ENCODE measurements at regions not wholly inside any gene's neighbourhood (a gene's known extent, or its start where the extent isn't known, plus 50 kb on each side); places are given as distances from the start of the nearest gene placed in this dataset.

DNA sequence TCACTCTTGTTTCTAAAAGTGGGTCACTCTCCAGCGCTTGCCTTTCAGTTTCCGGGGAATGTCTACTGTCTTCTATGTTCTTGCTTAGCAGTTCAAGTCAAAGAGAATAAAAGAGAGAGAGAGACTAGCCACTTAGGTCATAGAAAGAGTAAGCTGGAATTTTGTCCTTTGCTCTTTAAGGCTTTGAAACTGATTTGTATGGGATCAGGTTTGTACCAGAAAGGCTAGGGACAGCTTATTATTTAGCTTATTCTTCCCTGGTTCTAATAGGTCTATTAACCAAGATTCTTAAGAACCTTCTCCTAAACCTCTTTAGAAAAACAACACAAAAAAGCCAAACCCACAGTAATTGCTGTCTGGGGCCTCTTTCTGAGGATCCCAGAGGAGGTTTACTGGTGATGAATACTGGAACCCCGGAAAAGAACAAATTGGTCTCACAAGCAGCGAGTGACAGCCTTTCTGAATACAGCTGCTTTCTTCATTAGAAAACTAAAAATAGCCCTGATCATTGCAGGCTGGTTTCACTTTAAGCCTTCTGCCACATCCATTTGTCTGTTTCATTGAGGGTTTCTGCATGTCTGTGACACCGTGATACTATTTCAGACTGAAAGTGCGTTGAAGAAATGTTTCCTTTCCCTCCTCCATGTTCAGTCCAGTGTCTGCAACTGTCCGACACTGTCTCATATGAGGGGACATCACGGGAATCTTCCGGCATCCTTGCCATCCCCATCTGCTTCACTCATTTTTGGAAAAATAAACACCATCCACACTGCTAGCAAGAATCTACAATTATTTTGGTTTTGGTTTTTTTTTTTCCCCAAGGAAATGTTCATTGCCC is 75.1 kb upstream of the ATXN1 start:
- Histone ChIP-seq H3K9me2 (ENCODE audit: insufficient read depth) (no peaks in the 10 kb centered on the region; the same call in 1 of the 2 replicates), H3K27ac (ENCODE audit: low read depth) (no peak overlapping the region), H3K4me3 (no peak overlapping the region), H3K4me1 (ENCODE audit: insufficient read depth) (peaks cover 7% of the 10 kb centered on the region; the same call in 1 of the 2 replicates), H3K79me2 (replicated peaks; ENCODE audit: insufficient read depth) (no peaks in the 10 kb centered on the region), H3F3A (replicated peaks; ENCODE audit: low read depth) (no peaks in the 10 kb centered on the region), H4K20me1 (replicated peaks; ENCODE audit: insufficient read depth) (no peaks in the 10 kb centered on the region), H3K4me2 (no peak overlapping the region), H3K27me3 (ENCODE audit: insufficient read depth) (no peaks in the 10 kb centered on the region), H2AFZ (0 out of 2 replicates have a peak overlapping the region, but pooled peaks have one; percentile 28), H3K36me3 (ENCODE audit: insufficient read depth) (no peaks in the 10 kb centered on the region)
- no peaks in the 10 kb centered on the region for H3K36me3 Mint-ChIP-seq (ENCODE audit: low read depth)
- H3K4me3 Mint-ChIP-seq, result no peak overlapping the region
- no peaks in the 10 kb centered on the region for H3K27me3 Mint-ChIP-seq (ENCODE audit: insufficient read depth, low read depth, poor library complexity)
- ATAC-seq (no peak), DNase-seq (ENCODE audit: low spot score) (no peak)
- TF ChIP-seq STAT1 (IDR thresholded peaks at IDR 0.05; ENCODE audit: unreplicated experiment) (no peak), CREB1 (CRISPR knock-in tag; IDR thresholded peaks at IDR 0.05; ENCODE audit: low read depth) (no peak), NANOG (IDR thresholded peaks at IDR 0.05; ENCODE audit: borderline replicate concordance) (no peak), EZH2phosphoT487 (IDR thresholded peaks at IDR 0.05; ENCODE audit: unreplicated experiment) (no peak), JUNB (IDR thresholded peaks at IDR 0.05; ENCODE audit: unreplicated experiment) (no peak), ZNF114 (CRISPR knock-in tag; IDR thresholded peaks at IDR 0.05) (no peak), EZH2 (IDR thresholded peaks at IDR 0.05; ENCODE audit: low read depth, unreplicated experiment) (no peak), ZNF331 (CRISPR knock-in tag; IDR thresholded peaks at IDR 0.05; ENCODE audit: low read depth) (no peak), POLR2AphosphoS5 (IDR thresholded peaks at IDR 0.05; ENCODE audit: low read depth) (no peak)
- TF ChIP-seq, protein P1, sequence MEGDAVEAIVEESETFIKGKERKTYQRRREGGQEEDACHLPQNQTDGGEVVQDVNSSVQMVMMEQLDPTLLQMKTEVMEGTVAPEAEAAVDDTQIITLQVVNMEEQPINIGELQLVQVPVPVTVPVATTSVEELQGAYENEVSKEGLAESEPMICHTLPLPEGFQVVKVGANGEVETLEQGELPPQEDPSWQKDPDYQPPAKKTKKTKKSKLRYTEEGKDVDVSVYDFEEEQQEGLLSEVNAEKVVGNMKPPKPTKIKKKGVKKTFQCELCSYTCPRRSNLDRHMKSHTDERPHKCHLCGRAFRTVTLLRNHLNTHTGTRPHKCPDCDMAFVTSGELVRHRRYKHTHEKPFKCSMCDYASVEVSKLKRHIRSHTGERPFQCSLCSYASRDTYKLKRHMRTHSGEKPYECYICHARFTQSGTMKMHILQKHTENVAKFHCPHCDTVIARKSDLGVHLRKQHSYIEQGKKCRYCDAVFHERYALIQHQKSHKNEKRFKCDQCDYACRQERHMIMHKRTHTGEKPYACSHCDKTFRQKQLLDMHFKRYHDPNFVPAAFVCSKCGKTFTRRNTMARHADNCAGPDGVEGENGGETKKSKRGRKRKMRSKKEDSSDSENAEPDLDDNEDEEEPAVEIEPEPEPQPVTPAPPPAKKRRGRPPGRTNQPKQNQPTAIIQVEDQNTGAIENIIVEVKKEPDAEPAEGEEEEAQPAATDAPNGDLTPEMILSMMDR (conservative IDR thresholded peaks at IDR 0.05; ENCODE audit: low read depth in 2 of 2), result no peak
- TF ChIP-seq, protein P2, sequence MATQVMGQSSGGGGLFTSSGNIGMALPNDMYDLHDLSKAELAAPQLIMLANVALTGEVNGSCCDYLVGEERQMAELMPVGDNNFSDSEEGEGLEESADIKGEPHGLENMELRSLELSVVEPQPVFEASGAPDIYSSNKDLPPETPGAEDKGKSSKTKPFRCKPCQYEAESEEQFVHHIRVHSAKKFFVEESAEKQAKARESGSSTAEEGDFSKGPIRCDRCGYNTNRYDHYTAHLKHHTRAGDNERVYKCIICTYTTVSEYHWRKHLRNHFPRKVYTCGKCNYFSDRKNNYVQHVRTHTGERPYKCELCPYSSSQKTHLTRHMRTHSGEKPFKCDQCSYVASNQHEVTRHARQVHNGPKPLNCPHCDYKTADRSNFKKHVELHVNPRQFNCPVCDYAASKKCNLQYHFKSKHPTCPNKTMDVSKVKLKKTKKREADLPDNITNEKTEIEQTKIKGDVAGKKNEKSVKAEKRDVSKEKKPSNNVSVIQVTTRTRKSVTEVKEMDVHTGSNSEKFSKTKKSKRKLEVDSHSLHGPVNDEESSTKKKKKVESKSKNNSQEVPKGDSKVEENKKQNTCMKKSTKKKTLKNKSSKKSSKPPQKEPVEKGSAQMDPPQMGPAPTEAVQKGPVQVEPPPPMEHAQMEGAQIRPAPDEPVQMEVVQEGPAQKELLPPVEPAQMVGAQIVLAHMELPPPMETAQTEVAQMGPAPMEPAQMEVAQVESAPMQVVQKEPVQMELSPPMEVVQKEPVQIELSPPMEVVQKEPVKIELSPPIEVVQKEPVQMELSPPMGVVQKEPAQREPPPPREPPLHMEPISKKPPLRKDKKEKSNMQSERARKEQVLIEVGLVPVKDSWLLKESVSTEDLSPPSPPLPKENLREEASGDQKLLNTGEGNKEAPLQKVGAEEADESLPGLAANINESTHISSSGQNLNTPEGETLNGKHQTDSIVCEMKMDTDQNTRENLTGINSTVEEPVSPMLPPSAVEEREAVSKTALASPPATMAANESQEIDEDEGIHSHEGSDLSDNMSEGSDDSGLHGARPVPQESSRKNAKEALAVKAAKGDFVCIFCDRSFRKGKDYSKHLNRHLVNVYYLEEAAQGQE (IDR thresholded peaks at IDR 0.05; ENCODE audit: unreplicated experiment), result no peak
- TF ChIP-seq, protein P3, sequence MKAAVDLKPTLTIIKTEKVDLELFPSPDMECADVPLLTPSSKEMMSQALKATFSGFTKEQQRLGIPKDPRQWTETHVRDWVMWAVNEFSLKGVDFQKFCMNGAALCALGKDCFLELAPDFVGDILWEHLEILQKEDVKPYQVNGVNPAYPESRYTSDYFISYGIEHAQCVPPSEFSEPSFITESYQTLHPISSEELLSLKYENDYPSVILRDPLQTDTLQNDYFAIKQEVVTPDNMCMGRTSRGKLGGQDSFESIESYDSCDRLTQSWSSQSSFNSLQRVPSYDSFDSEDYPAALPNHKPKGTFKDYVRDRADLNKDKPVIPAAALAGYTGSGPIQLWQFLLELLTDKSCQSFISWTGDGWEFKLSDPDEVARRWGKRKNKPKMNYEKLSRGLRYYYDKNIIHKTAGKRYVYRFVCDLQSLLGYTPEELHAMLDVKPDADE (IDR thresholded peaks at IDR 0.05), result no peak
- TF ChIP-seq, protein P4, sequence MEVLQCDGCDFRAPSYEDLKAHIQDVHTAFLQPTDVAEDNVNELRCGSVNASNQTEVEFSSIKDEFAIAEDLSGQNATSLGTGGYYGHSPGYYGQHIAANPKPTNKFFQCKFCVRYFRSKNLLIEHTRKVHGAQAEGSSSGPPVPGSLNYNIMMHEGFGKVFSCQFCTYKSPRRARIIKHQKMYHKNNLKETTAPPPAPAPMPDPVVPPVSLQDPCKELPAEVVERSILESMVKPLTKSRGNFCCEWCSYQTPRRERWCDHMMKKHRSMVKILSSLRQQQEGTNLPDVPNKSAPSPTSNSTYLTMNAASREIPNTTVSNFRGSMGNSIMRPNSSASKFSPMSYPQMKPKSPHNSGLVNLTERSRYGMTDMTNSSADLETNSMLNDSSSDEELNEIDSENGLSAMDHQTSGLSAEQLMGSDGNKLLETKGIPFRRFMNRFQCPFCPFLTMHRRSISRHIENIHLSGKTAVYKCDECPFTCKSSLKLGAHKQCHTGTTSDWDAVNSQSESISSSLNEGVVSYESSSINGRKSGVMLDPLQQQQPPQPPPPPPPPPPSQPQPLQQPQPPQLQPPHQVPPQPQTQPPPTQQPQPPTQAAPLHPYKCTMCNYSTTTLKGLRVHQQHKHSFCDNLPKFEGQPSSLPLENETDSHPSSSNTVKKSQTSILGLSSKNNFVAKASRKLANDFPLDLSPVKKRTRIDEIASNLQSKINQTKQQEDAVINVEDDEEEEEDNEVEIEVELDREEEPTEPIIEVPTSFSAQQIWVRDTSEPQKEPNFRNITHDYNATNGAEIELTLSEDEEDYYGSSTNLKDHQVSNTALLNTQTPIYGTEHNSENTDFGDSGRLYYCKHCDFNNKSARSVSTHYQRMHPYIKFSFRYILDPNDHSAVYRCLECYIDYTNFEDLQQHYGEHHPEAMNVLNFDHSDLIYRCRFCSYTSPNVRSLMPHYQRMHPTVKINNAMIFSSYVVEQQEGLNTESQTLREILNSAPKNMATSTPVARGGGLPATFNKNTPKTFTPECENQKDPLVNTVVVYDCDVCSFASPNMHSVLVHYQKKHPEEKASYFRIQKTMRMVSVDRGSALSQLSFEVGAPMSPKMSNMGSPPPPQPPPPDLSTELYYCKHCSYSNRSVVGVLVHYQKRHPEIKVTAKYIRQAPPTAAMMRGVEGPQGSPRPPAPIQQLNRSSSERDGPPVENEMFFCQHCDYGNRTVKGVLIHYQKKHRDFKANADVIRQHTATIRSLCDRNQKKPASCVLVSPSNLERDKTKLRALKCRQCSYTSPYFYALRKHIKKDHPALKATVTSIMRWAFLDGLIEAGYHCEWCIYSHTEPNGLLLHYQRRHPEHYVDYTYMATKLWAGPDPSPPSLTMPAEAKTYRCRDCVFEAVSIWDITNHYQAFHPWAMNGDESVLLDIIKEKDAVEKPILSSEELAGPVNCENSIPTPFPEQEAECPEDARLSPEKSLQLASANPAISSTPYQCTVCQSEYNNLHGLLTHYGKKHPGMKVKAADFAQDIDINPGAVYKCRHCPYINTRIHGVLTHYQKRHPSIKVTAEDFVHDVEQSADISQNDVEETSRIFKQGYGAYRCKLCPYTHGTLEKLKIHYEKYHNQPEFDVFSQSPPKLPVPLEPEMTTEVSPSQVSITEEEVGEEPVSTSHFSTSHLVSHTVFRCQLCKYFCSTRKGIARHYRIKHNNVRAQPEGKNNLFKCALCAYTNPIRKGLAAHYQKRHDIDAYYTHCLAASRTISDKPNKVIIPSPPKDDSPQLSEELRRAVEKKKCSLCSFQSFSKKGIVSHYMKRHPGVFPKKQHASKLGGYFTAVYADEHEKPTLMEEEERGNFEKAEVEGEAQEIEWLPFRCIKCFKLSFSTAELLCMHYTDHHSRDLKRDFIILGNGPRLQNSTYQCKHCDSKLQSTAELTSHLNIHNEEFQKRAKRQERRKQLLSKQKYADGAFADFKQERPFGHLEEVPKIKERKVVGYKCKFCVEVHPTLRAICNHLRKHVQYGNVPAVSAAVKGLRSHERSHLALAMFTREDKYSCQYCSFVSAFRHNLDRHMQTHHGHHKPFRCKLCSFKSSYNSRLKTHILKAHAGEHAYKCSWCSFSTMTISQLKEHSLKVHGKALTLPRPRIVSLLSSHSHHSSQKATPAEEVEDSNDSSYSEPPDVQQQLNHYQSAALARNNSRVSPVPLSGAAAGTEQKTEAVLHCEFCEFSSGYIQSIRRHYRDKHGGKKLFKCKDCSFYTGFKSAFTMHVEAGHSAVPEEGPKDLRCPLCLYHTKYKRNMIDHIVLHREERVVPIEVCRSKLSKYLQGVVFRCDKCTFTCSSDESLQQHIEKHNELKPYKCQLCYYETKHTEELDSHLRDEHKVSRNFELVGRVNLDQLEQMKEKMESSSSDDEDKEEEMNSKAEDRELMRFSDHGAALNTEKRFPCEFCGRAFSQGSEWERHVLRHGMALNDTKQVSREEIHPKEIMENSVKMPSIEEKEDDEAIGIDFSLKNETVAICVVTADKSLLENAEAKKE (CRISPR knock-in tag; IDR thresholded peaks at IDR 0.05), result no peak
- H3K27ac Mint-ChIP-seq, result no peak overlapping the region
- no peaks in the 10 kb centered on the region for H3K9me3 Mint-ChIP-seq
- peaks cover 13% of the 10 kb centered on the region for H3K4me1 Mint-ChIP-seq

All from GM23338 (cell line).